Stomach (tissue), 4 donors: ENCODE measurements at regions not wholly inside any gene's neighbourhood (a gene's known extent, or its start where the extent isn't known, plus 50 kb on each side); places are given as distances from the start of the nearest gene placed in this dataset.

Experiments used
- CTCF ChIP-seq, 7 experiments: fragments of 450-650 bp in 4 of 7; fragments of 200-600 bp in 3 of 7; sonication (generic) in 3 of 7; IDR thresholded peaks; one replicate each; pipeline ENCODE4 v1.5.1; 2016 to 2019; ENCODE audit warnings: antibody characterized with exemption in 7 of 7, control low read depth in 2 of 7, mild to moderate bottlenecking in 1 of 7
- POLR2A ChIP-seq, 4 donors: fragments of 450-650 bp; IDR thresholded peaks; one replicate each; pipeline ENCODE4 v1.6.1; 2016; ENCODE audit warnings: antibody characterized with exemption in 4 of 4, control low read depth in 2 of 4, mild to moderate bottlenecking in 1 of 4, moderate library complexity in 1 of 4

- TF ChIP-seq CTCF (IDR thresholded peaks at IDR 0.05) (no peak), POLR2A (IDR thresholded peaks at IDR 0.05) (no peak)
Observed at GRCh38 chr19:5214902-5215301, 125.7 kb downstream of the PTPRS start.
